ENCODE measurements at regions not wholly inside any gene's neighbourhood (a gene's known extent, or its start where the extent isn't known, plus 50 kb on each side); places are given as distances from the start of the nearest gene placed in this dataset.

- Mint-ChIP-seq H3K27me3 (ENCODE audit: unreplicated experiment) (peaks cover 3% of the 10 kb centered on the region), H3K36me3 (ENCODE audit: low read depth, unreplicated experiment) (no peaks in the 10 kb centered on the region), H3K9me3 (ENCODE audit: unreplicated experiment) (no peaks in the 10 kb centered on the region), H3K4me1 (ENCODE audit: unreplicated experiment) (no peaks in the 10 kb centered on the region), H3K27ac (ENCODE audit: unreplicated experiment) (no peak overlapping the region), H3K4me3 (ENCODE audit: unreplicated experiment) (no peak overlapping the region)
- DNase-seq (ENCODE audit: low spot score), result no peak
- TF ChIP-seq CTCF (IDR thresholded peaks at IDR 0.05; ENCODE audit: unreplicated experiment), result no peak
Measured at GRCh38 chr5:136538534-136538933, 173.2 kb upstream of the TRPC7 start.

GRCh38 chr5:136529081-136529480 lies 163.7 kb upstream of the TRPC7 start:
- no peak for DNase-seq (ENCODE audit: low spot score)
- H3K27ac Mint-ChIP-seq (ENCODE audit: unreplicated experiment), result no peak overlapping the region
- H3K4me1 Mint-ChIP-seq (ENCODE audit: unreplicated experiment), result peaks cover 2% of the 10 kb centered on the region

GRCh38 chr5:136528481-136529030 lies 163.2 kb upstream of the TRPC7 start:
- H3K9me3 Mint-ChIP-seq (ENCODE audit: unreplicated experiment), result no peaks in the 10 kb centered on the region
- DNase-seq (ENCODE audit: low spot score), result no peak
- H3K4me1 Mint-ChIP-seq (ENCODE audit: unreplicated experiment), result peaks cover 6% of the 10 kb centered on the region
- H3K36me3 Mint-ChIP-seq (ENCODE audit: low read depth, unreplicated experiment), result no peaks in the 10 kb centered on the region
- no peak overlapping the region for H3K4me3 Mint-ChIP-seq (ENCODE audit: unreplicated experiment)
- H3K27me3 Mint-ChIP-seq (ENCODE audit: unreplicated experiment), result no peaks in the 10 kb centered on the region
- no peak overlapping the region for H3K27ac Mint-ChIP-seq (ENCODE audit: unreplicated experiment)
- TF ChIP-seq CTCF (IDR thresholded peaks at IDR 0.05; ENCODE audit: unreplicated experiment), result no peak

More at GRCh38 chr5:136529081-136529480, 163.7 kb upstream of the TRPC7 start:
- Mint-ChIP-seq H3K9me3 (ENCODE audit: unreplicated experiment) (no peaks in the 10 kb centered on the region), H3K4me3 (ENCODE audit: unreplicated experiment) (no peak overlapping the region), H3K27me3 (ENCODE audit: unreplicated experiment) (no peaks in the 10 kb centered on the region), H3K36me3 (ENCODE audit: low read depth, unreplicated experiment) (no peaks in the 10 kb centered on the region)
- TF ChIP-seq CTCF (IDR thresholded peaks at IDR 0.05; ENCODE audit: unreplicated experiment), result no peak

GRCh38 chr5:136527311-136527710 lies 162.0 kb upstream of the TRPC7 start:
- H3K4me3 Mint-ChIP-seq (ENCODE audit: unreplicated experiment), result no peak overlapping the region
- no peak for TF ChIP-seq CTCF (IDR thresholded peaks at IDR 0.05; ENCODE audit: unreplicated experiment)
- no peak overlapping the region for H3K27ac Mint-ChIP-seq (ENCODE audit: unreplicated experiment)
- H3K4me1 Mint-ChIP-seq (ENCODE audit: unreplicated experiment), result peaks cover 6% of the 10 kb centered on the region
- H3K27me3 Mint-ChIP-seq (ENCODE audit: unreplicated experiment), result no peaks in the 10 kb centered on the region
- H3K36me3 Mint-ChIP-seq (ENCODE audit: low read depth, unreplicated experiment), result no peaks in the 10 kb centered on the region
- no peak for DNase-seq (ENCODE audit: low spot score)
- H3K9me3 Mint-ChIP-seq (ENCODE audit: unreplicated experiment), result no peaks in the 10 kb centered on the region

- Mint-ChIP-seq H3K27ac (ENCODE audit: unreplicated experiment) (no peak overlapping the region), H3K27me3 (ENCODE audit: unreplicated experiment) (no peaks in the 10 kb centered on the region), H3K4me3 (ENCODE audit: unreplicated experiment) (no peak overlapping the region), H3K4me1 (ENCODE audit: unreplicated experiment) (peaks cover 6% of the 10 kb centered on the region), H3K9me3 (ENCODE audit: unreplicated experiment) (no peaks in the 10 kb centered on the region), H3K36me3 (ENCODE audit: low read depth, unreplicated experiment) (no peaks in the 10 kb centered on the region)
- DNase-seq (ENCODE audit: low spot score), result no peak
- TF ChIP-seq CTCF (IDR thresholded peaks at IDR 0.05; ENCODE audit: unreplicated experiment), result no peak
Measured at GRCh38 chr5:136526791-136527190, 161.4 kb upstream of the TRPC7 start.
